GM23248 (cell line): ENCODE measurements at regions not wholly inside any gene's neighbourhood (a gene's known extent, or its start where the extent isn't known, plus 50 kb on each side); places are given as distances from the start of the nearest gene placed in this dataset.

Experiments used
- DNase-seq: peaks from one replicate; pipeline ENCODE4 v3.0.0-alpha.2; 2015
- H2AFZ ChIP-seq: fragments of 200-600 bp; sonication (generic); 2 replicates; pipeline ENCODE4 v1.6.1; 2016; ENCODE audit warnings: antibody characterized with exemption
- H3F3A ChIP-seq: fragments of 200-600 bp; sonication (generic); 2 replicates; pipeline ENCODE4 v1.6.1; 2016; ENCODE audit warnings: mild to moderate bottlenecking, antibody characterized with exemption, mixed run types; ENCODE audit not compliant: insufficient read depth
- H3K27ac ChIP-seq: fragments of 200-600 bp; sonication (generic); 2 replicates; pipeline ENCODE4 v1.5.1; 2016; ENCODE audit warnings: mild to moderate bottlenecking
- H3K27me3 ChIP-seq: fragments of 200-600 bp; sonication (generic); replicated peaks from 2 replicates; pipeline ENCODE4 v1.6.1; 2016; ENCODE audit warnings: mild to moderate bottlenecking; ENCODE audit not compliant: insufficient read depth
- H3K36me3 ChIP-seq: fragments of 200-600 bp; sonication (generic); 2 replicates; pipeline ENCODE4 v1.6.1; 2016; ENCODE audit warnings: low read depth, mild to moderate bottlenecking
- H3K4me1 ChIP-seq: fragments of 200-600 bp; sonication (generic); 2 replicates; pipeline ENCODE4 v1.6.1; 2016; ENCODE audit warnings: mild to moderate bottlenecking; ENCODE audit not compliant: insufficient read depth
- H3K4me2 ChIP-seq: fragments of 200-600 bp; sonication (generic); one replicate; pipeline ENCODE4 v1.6.1; 2016; ENCODE audit warnings: mild to moderate bottlenecking; ENCODE audit not compliant: unreplicated experiment
- H3K4me3 ChIP-seq: fragments of 200-600 bp; sonication (generic); 2 replicates; pipeline ENCODE4 v1.5.1; 2016; ENCODE audit warnings: mild to moderate bottlenecking
- H3K79me2 ChIP-seq: fragments of 200-600 bp; sonication (generic); 2 replicates; pipeline ENCODE4 v1.6.1; 2016; ENCODE audit warnings: mild to moderate bottlenecking; ENCODE audit not compliant: insufficient read depth
- H3K9ac ChIP-seq: fragments of 200-600 bp; sonication (generic); 2 replicates; pipeline ENCODE4 v1.6.1; 2016; ENCODE audit warnings: mild to moderate bottlenecking
- H3K9me2 ChIP-seq: fragments of 200-600 bp; sonication (generic); 2 replicates; pipeline ENCODE4 v1.6.1; 2016; ENCODE audit warnings: mixed run types, mild to moderate bottlenecking, moderate library complexity; ENCODE audit not compliant: insufficient read depth
- H3K9me3 ChIP-seq: fragments of 200-600 bp; sonication (generic); one replicate; pipeline ENCODE4 v1.6.1; 2017; ENCODE audit warnings: low read depth
- H4K20me1 ChIP-seq: fragments of 200-600 bp; sonication (generic); 2 replicates; pipeline ENCODE4 v1.6.0; 2016; ENCODE audit not compliant: insufficient read depth
- EZH2 ChIP-seq: fragments of 200-600 bp; sonication (generic); IDR thresholded peaks from 2 replicates; pipeline ENCODE4 v1.6.1; 2018; ENCODE audit warnings: antibody characterized with exemption, mild to moderate bottlenecking; ENCODE audit not compliant: insufficient read depth, poor library complexity, severe bottlenecking
- EZH2phosphoT487 ChIP-seq: fragments of 200-600 bp; sonication (generic); IDR thresholded peaks from 2 replicates; pipeline ENCODE4 v1.6.1; 2018; ENCODE audit warnings: antibody characterized with exemption, moderate library complexity, mild to moderate bottlenecking, low read depth; ENCODE audit not compliant: insufficient read depth
- WGBS, 2 experiments: methylation state at CpG; one replicate each; pipeline ENCODE4 v1.1.6; 2015 to 2017; ENCODE audit warnings: low lambda C conversion rate in 2 of 2, low coverage in 1 of 2; ENCODE audit errors: missing lambda C conversion rate in 2 of 2; 5-methylcytosine and 5-hydroxymethylcytosine counted together
- in situ Hi-C: fragments of 300-500 bp; cut with MboI; formaldehyde crosslinking; loops from 2 replicates; pipeline ENCODE4 v1.15.0; 2020

- Histone ChIP-seq H3K4me1 (no peaks in the 10 kb centered on the region), H3K79me2 (no peaks in the 10 kb centered on the region), H2AFZ (no peak overlapping the region), H3K9ac (no peak overlapping the region), H3F3A (no peaks in the 10 kb centered on the region), H4K20me1 (no peaks in the 10 kb centered on the region), H3K27ac (no peak overlapping the region), H3K27me3 (no peaks in the 10 kb centered on the region), H3K36me3 (no peaks in the 10 kb centered on the region), H3K9me3 (no peaks in the 10 kb centered on the region), H3K9me2 (no peaks in the 10 kb centered on the region), H3K4me3 (no peak overlapping the region), H3K4me2 (no peak overlapping the region)
- no peak for TF ChIP-seq EZH2
- no peak for TF ChIP-seq EZH2phosphoT487
- DNase-seq: no peak
- in situ Hi-C loops: no loop called here
- 22 to 32% methylated on average over 6 of the region's 6 CpGs for WGBS, 2 experiments
Observed at GRCh38 chr2:6212491-6212890, 520.3 kb downstream of the SOX11 start.

DNA sequence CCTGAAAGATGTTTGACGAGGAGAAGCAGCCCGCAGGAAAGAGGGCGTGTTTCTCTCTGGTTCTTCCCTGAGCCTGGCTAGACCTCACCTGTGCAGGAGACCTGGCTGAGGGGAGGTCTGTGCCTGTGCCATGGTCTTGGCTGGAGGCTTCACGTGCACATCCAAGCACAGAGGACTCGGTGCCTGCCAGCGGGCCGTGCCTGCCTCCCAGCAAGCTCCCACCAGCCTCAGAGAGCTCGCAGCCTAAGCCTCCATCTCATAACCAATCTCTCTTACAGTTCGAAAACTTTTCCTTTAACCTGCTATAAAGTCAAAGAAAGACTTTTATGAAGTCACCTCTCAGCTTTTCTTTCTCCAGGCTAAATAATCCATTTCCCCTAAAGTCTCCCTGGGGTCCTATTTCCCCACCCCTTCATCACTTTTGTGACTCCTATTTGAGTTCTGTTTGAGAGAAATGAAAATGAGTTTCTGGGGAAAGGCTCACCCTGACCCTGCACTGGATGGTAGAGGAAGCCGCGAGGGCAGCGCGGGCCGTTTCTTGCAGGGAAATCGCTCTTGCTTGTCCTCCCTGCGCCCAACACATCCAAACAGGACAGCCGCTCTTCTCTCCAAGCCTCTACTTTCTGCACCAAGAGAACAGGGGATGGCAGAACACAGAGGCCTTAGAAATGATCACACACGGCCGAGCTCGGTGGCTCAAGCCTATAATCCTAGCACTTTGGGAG is 521.0 kb downstream of the SOX11 start:
- no peak overlapping the region for H3K4me2 ChIP-seq
- no peaks in the 10 kb centered on the region for H4K20me1 ChIP-seq
- no peak overlapping the region for H3K27ac ChIP-seq
- no peaks in the 10 kb centered on the region for H3K27me3 ChIP-seq
- H3K4me3 ChIP-seq: no peak overlapping the region
- TF ChIP-seq EZH2 (no peak), EZH2phosphoT487 (no peak)
- in situ Hi-C loops: no loop called here
- H3K4me1 ChIP-seq: no peaks in the 10 kb centered on the region
- no peaks in the 10 kb centered on the region for H3K9me3 ChIP-seq
- no peaks in the 10 kb centered on the region for H3K9me2 ChIP-seq
- no peak overlapping the region for H3K9ac ChIP-seq
- no peaks in the 10 kb centered on the region for H3K36me3 ChIP-seq
- H2AFZ ChIP-seq: no peak overlapping the region
- H3F3A ChIP-seq: no peaks in the 10 kb centered on the region
- no peaks in the 10 kb centered on the region for H3K79me2 ChIP-seq
- DNase-seq: no peak
- WGBS, 2 experiments: 45 to 55% methylated on average over 20 of the region's 20 CpGs

DNA sequence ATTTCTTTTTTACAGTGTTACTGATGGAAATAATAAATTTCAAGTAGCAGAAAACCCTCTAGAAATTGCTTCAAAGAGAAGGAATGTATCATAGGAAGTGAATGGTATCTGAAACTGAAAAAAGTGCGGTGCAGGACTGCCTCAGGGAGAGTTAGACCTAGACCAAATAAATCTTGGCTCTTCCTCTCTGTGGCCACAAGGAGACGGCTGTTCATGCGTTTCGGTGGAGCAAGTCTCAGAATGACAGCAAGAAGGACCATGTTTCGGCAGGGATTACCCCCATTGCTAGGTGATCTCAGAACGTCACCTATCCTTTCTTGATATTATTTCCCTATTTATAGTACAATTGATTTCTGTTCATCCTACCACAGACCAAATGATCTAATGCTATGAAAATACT is 522.3 kb downstream of the SOX11 start:
- no peak overlapping the region for H2AFZ ChIP-seq
- WGBS, 2 experiments: 41 to 49% methylated on average over 6 of the region's 6 CpGs
- in situ Hi-C loops: no loop called here
- H4K20me1 ChIP-seq: no peaks in the 10 kb centered on the region
- no peaks in the 10 kb centered on the region for H3K4me1 ChIP-seq
- H3K36me3 ChIP-seq: no peaks in the 10 kb centered on the region
- H3K9me2 ChIP-seq: no peaks in the 10 kb centered on the region
- H3K4me3 ChIP-seq: no peak overlapping the region
- H3K9ac ChIP-seq: no peak overlapping the region
- H3K4me2 ChIP-seq: no peak overlapping the region
- no peak overlapping the region for H3K27ac ChIP-seq
- H3K9me3 ChIP-seq: no peaks in the 10 kb centered on the region
- DNase-seq: no peak
- no peak for TF ChIP-seq EZH2phosphoT487
- no peak for TF ChIP-seq EZH2
- H3K27me3 ChIP-seq: no peaks in the 10 kb centered on the region
- no peaks in the 10 kb centered on the region for H3K79me2 ChIP-seq
- no peaks in the 10 kb centered on the region for H3F3A ChIP-seq

GRCh38 chr2:6215053-6215452 is 522.9 kb downstream of the SOX11 start:
- TF ChIP-seq EZH2phosphoT487 (no peak), EZH2 (no peak)
- no peak overlapping the region for H3K27ac ChIP-seq
- H3K9me3 ChIP-seq: no peaks in the 10 kb centered on the region
- WGBS, 2 experiments: 7 to 13% methylated on average over 2 of the region's 2 CpGs
- H3K9ac ChIP-seq: no peak overlapping the region
- H4K20me1 ChIP-seq: no peaks in the 10 kb centered on the region
- no peaks in the 10 kb centered on the region for H3K27me3 ChIP-seq
- no peaks in the 10 kb centered on the region for H3K4me1 ChIP-seq
- in situ Hi-C loops: no loop called here
- DNase-seq: no peak
- H2AFZ ChIP-seq: no peak overlapping the region
- H3K9me2 ChIP-seq: no peaks in the 10 kb centered on the region
- H3F3A ChIP-seq: no peaks in the 10 kb centered on the region
- no peak overlapping the region for H3K4me2 ChIP-seq
- no peaks in the 10 kb centered on the region for H3K79me2 ChIP-seq
- H3K4me3 ChIP-seq: no peak overlapping the region
- H3K36me3 ChIP-seq: no peaks in the 10 kb centered on the region

GRCh38 chr2:6216234-6216633 is 524.0 kb downstream of the SOX11 start:
- H3K27ac ChIP-seq: no peak overlapping the region
- no peak overlapping the region for H3K4me3 ChIP-seq
- DNase-seq: no peak
- H2AFZ ChIP-seq: no peak overlapping the region
- H3K9me2 ChIP-seq: no peaks in the 10 kb centered on the region
- TF ChIP-seq EZH2phosphoT487: no peak
- in situ Hi-C loops: no loop called here
- H3K36me3 ChIP-seq: no peaks in the 10 kb centered on the region
- no peak overlapping the region for H3K4me2 ChIP-seq
- H3K9me3 ChIP-seq: no peaks in the 10 kb centered on the region
- no peak overlapping the region for H3K9ac ChIP-seq
- H3K27me3 ChIP-seq: no peaks in the 10 kb centered on the region
- H3F3A ChIP-seq: no peaks in the 10 kb centered on the region
- no peaks in the 10 kb centered on the region for H3K79me2 ChIP-seq
- H4K20me1 ChIP-seq: no peaks in the 10 kb centered on the region
- no peaks in the 10 kb centered on the region for H3K4me1 ChIP-seq
- 18 to 21% methylated on average over 2 of the region's 2 CpGs for WGBS, 2 experiments
